ENCODE measurements at regions not wholly inside any gene's neighbourhood (a gene's known extent, or its start where the extent isn't known, plus 50 kb on each side); places are given as distances from the start of the nearest gene placed in this dataset.
"Not testable (repeated sequence)": the region's sequence is repeated elsewhere in the genome, so short reads cannot be mapped to it uniquely, and the experiment has no call there.

- intact Hi-C loops (cut with micrococcal nuclease), result no loop called here
Observed at GRCh38 chr13:24563087-24563486, 50.5 kb upstream of the PARP4 start.

DNA sequence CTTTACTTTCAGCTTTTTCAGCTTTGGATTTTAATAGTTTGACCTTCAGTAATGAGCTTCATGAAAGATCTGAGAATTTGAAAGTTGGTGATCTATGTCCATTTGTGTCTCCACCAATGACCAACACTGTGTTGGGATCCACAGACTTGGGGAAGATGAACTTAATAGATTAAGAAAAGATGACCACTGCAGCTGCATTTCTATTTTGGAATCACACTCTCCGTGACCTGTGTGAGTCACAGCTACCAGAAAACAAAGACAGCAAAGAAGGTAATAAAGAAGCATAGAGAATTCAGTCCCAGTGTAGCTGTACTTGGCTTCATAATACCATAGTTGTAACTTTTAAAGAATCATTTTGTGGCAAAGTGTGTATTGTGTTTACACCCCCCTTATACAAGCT lies 51.4 kb upstream of the PARP4 start:
- intact Hi-C loops (cut with micrococcal nuclease), result not testable (repeated sequence)

DNA sequence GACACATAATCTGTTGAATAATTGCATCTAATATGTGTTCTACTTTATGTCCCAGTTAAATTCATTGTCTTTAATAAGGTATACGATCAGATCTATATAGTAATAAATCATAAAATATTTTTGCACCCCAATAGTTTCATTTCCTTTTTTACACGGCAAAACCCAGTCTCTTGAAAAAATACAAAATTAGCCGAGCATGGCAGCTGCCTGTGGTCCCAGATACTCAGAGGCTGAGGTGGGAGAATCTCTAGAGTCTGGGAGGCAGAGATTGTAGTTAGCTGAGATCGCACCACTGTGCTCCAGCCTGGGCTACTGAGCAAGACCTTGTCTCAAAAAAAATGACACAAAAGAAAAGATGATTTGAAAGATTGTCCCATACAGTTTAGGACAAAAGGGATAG lies 52.3 kb upstream of the PARP4 start:
- intact Hi-C loops (cut with micrococcal nuclease), result no loop called here

- intact Hi-C loops (cut with micrococcal nuclease), result not testable (repeated sequence)
Observed at GRCh38 chr13:24567593-24567992, 55.0 kb upstream of the PARP4 start.

- intact Hi-C loops (cut with micrococcal nuclease), result no loop called here
Observed at GRCh38 chr13:24574847-24575246, 62.3 kb upstream of the PARP4 start.

DNA sequence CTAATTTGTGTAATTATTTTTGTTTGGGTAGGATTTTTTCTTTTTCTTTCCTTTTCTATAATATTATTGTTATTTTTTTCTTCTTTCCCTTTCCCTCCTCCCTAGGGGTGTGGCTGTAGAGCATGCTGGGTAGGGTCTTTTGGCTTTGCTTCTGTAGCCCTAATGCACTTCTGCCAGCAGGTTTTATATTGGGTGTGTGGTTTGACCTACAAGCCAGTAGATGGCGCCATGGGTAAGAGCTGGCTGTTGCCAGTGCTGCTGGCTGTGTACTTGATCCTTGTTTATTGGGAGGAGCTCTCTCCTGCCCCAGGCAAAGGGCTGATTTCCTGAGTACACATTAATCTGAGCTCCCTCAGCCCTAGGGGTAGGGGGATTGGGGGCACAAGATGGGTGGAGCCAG lies 67.7 kb upstream of the PARP4 start:
- intact Hi-C loops (cut with micrococcal nuclease), result loop anchor here (1.0 to 5.0 kb wide), 3 partner anchors 47 to 148 kb away; no protein-coding TSS in a partner anchor

DNA sequence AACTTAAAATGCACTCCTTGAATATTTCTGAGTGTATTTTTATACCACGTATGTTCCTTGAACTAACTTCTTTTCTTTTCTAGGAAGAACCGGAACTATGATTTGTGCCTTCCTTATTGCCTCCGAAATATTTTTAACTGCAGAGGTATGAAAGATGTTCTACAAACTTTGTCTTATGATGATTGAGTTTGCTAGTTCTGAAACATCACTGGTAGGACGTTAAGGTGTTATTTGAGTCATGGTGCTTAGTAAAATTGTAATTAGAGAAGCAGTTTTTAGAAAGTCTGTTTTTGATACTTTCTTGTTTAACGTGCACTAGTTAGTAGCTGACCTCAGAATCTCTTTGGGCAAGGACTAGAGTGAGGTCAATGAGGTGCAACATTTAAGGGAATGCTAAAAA lies 69.0 kb upstream of the PARP4 start:
- intact Hi-C loops (cut with micrococcal nuclease), result loop anchor here (5.0 kb wide), 1 partner anchor 46 kb away; no protein-coding TSS in a partner anchor

- intact Hi-C loops (cut with micrococcal nuclease), result not testable (repeated sequence)
Observed at GRCh38 chr13:24591697-24592096, 79.1 kb upstream of the PARP4 start.

DNA sequence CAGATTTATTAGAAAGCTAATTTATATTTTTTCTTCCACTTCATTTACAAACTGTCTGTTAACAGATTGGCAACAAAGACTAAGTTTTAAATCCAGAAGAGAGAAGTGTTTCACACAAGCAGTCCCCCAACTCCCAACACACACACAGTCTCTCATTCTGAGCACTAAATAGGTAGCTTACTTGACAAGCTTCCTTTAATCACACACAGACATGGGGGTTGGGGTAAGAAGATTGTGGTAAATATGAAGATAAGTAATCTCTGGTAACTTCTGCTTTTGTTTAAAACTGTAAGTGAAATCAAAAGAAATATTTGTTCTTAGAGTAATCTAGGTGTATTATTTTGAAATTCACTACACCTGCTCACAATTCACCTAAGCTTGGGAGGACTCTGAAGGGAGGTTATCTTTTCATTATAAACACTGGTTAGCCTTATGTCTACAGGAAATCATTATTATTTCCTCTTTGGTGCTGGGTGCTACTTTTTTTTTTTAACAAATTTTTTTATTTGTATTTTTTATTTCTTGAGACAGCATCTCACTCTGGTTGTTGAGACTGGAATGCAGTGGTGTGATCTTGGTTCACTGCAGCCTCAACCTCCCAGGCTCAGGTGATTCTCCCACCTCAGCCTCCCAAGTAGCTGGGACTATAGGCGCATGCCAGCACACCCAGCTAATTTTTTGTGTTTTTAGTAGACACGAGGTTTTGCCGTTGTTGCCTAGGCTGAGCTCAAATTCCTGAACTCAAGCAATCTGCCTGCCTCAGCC lies 82.1 kb upstream of the ATP12A start:
- intact Hi-C loops (cut with micrococcal nuclease), result not testable (repeated sequence)

DNA sequence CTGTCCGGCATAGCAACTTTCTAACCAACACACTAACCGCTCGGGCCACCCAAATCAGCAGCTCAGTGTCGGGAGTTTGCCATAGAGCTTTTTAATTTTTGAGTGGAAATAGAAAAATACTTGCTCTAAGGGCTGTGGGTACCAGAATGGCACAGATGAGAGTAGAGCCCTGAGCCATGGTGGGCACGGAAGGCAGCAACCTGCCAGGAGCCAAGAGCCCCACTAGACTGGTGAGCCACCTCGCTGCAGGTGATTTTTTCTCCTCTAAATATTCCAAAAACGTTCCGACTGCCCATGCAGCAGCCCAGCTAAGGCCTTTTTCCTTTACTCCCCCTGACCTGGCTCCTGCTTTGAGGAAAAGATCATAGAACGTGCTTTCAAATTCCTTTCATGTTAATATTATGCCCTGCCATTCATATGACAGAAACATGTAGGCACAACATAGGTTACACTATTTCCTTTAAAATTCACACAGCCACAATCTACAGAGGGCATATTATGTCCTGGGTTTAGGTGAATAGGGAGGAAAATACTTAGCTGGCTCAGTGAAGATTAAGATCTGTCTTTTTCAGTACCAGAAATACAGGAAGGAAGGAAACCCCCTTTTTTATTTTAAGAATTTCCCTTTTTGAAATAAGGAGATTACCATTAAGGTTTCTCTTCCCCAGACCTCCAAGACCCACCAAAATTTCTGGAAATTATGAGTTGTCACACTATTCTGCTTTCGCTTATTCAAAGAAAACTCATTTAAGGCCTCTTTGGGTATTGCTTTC lies 81.0 kb upstream of the ATP12A start:
- intact Hi-C loops (cut with micrococcal nuclease), result not testable (repeated sequence)

DNA sequence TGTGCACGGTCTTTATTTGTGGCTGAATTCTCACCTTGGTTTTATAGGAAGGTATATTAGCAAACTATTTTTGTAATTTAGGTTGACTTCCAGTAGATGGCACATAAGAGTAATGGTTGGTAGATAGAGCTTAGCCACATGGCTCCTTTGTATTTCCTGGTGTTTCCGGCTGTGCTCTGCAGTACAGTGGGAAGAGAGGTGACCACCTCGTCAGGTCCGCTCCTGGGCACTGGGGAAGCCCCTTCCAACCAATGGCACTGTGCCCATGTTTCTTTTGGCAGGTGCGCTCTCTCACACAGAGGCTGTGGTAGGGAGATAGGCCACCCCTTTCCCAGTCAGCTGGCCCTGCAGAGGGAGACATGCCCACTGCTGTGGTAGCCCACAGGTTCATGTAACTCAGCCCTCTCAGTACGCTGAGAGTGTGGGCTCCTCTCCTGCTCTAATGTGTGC lies 74.3 kb upstream of the ATP12A start:
- intact Hi-C loops (cut with micrococcal nuclease), result loop anchor here (1.0 kb wide), 2 partner anchors 65 to 122 kb away; no protein-coding TSS in a partner anchor

- intact Hi-C loops (cut with micrococcal nuclease), result loop anchor here (1.0 kb wide), 2 partner anchors 65 to 122 kb away; no protein-coding TSS in a partner anchor
Observed at GRCh38 chr13:24606486-24607170, 73.6 kb upstream of the ATP12A start.

GRCh38 chr13:24610956-24611355 lies 69.3 kb upstream of the ATP12A start:
- intact Hi-C loops (cut with micrococcal nuclease), result no loop called here

GRCh38 chr13:24612726-24613125 lies 67.5 kb upstream of the ATP12A start:
- intact Hi-C loops (cut with micrococcal nuclease), result no loop called here

GRCh38 chr13:24613128-24613527 lies 67.1 kb upstream of the ATP12A start:
- intact Hi-C loops (cut with micrococcal nuclease), result no loop called here

- intact Hi-C loops (cut with micrococcal nuclease), result no loop called here
Observed at GRCh38 chr13:24613755-24614154, 66.5 kb upstream of the ATP12A start.

DNA sequence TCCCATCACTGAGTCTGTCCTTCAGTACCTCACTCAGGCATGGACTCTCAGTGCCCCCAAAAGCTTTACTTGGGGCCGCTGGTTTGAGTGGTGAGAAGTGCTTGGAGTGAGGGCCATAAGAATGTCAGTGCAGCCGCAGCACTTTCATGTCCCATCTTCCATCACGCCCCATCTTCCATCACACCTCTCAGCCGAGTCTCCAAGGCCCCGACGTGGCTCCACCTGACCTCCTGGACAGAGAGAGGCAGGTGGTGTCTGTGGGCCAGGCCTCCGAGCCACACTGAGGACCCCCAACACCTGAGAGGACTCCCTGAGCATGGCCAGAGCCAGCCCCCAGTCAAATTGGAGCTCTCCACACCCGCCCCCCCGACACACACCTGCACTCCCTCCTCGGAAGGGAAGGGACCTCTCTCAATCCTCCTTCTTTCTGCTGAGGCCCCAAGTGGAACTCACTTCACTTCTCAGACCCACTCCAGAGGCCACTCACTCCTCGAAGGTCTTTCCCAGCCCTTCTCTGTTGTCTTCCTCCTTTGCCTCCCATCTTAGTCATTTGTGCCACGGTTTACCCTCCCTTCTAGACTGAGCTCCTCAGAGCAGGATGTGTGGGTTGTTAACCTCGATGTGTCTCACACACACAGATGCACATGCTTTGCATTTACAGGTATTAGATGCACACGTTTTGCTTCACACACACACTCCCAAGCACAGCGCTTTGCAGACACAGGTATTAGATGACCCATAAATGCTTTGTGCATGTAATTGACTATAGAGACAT lies 65.7 kb upstream of the ATP12A start:
- intact Hi-C loops (cut with micrococcal nuclease), result loop anchor here (5.0 kb wide), 1 partner anchor 102 kb away; the partner anchor contains the start of gene PARP4

GRCh38 chr13:24615114-24615513 lies 65.1 kb upstream of the ATP12A start:
- intact Hi-C loops (cut with micrococcal nuclease), result loop anchor here (5.0 kb wide), 1 partner anchor 103 kb away; the partner anchor contains the start of gene PARP4

- intact Hi-C loops (cut with micrococcal nuclease), result loop anchor here (5.0 kb wide), 1 partner anchor 104 kb away; the partner anchor contains the start of gene PARP4
Observed at GRCh38 chr13:24615911-24616472, 64.2 kb upstream of the ATP12A start.

- intact Hi-C loops (cut with micrococcal nuclease), result loop anchor here (5.0 kb wide), 1 partner anchor 104 kb away; the partner anchor contains the start of gene PARP4
Observed at GRCh38 chr13:24616514-24616913, 63.7 kb upstream of the ATP12A start.
